NCI-H2196 treated with DMSO at 0.1 percent for 48 hours (cell line): ENCODE measurements at regions not wholly inside any gene's neighbourhood (a gene's known extent, or its start where the extent isn't known, plus 50 kb on each side); places are given as distances from the start of the nearest gene placed in this dataset.
"Not testable (repeated sequence)": the region's sequence is repeated elsewhere in the genome, so short reads cannot be mapped to it uniquely, and the experiment has no call there.

Experiments
- DNase-seq: peaks from one replicate; lab custom pipeline; 2025; ENCODE audit not compliant: unreplicated experiment; lab: John Stamatoyannopoulos, UW

- no peak for DNase-seq
Measured at GRCh38 chr2:121818546-121818945, 63.1 kb downstream of the TSN start.

- no peak for DNase-seq
Measured at GRCh38 chr2:121819846-121820245, 64.4 kb downstream of the TSN start.

- DNase-seq, result no peak
Measured at GRCh38 chr2:121821476-121822158, 66.2 kb downstream of the TSN start.

- DNase-seq, result no peak
Measured at GRCh38 chr2:121824264-121824663, 68.8 kb downstream of the TSN start.

- peak; percentile 84 for DNase-seq
Measured at GRCh38 chr2:121825003-121825950, 69.8 kb downstream of the TSN start.

GRCh38 chr2:121826036-121826435, 70.6 kb downstream of the TSN start:
- DNase-seq, result no peak

GRCh38 chr2:121828281-121828731, 72.9 kb downstream of the TSN start:
- peak; percentile 72 for DNase-seq

- DNase-seq, result no peak
Measured at GRCh38 chr2:121830809-121831208, 75.4 kb downstream of the TSN start.

- no peak for DNase-seq
Measured at GRCh38 chr2:121831841-121832240, 76.4 kb downstream of the TSN start.

- DNase-seq, result no peak
Measured at GRCh38 chr2:121832412-121833357, 77.2 kb downstream of the TSN start.

GRCh38 chr2:121833358-121833723, 77.9 kb downstream of the TSN start:
- DNase-seq, result no peak

- DNase-seq, result no peak
Measured at GRCh38 chr2:121836611-121837010, 81.2 kb downstream of the TSN start.

- no peak for DNase-seq
Measured at GRCh38 chr2:121837591-121837990, 82.1 kb downstream of the TSN start.

GRCh38 chr2:121838551-121838950, 83.1 kb downstream of the TSN start:
- no peak for DNase-seq

GRCh38 chr2:121839584-121839983, 84.1 kb downstream of the TSN start:
- no peak for DNase-seq

- no peak for DNase-seq
Measured at GRCh38 chr2:121849236-121849635, 93.8 kb downstream of the TSN start.

- DNase-seq, result not testable (repeated sequence)
Measured at GRCh38 chr2:121853149-121853548, 97.7 kb downstream of the TSN start.

GRCh38 chr2:121855510-121855909, 100.1 kb downstream of the TSN start:
- no peak for DNase-seq

- DNase-seq, result no peak
Measured at GRCh38 chr2:121856360-121856759, 100.9 kb downstream of the TSN start.

GRCh38 chr2:121858369-121858768, 102.9 kb downstream of the TSN start:
- no peak for DNase-seq

GRCh38 chr2:121858847-121859246, 103.4 kb downstream of the TSN start:
- DNase-seq, result no peak
